ENCODE measurements at regions not wholly inside any gene's neighbourhood (a gene's known extent, or its start where the extent isn't known, plus 50 kb on each side); places are given as distances from the start of the nearest gene placed in this dataset.

DNA sequence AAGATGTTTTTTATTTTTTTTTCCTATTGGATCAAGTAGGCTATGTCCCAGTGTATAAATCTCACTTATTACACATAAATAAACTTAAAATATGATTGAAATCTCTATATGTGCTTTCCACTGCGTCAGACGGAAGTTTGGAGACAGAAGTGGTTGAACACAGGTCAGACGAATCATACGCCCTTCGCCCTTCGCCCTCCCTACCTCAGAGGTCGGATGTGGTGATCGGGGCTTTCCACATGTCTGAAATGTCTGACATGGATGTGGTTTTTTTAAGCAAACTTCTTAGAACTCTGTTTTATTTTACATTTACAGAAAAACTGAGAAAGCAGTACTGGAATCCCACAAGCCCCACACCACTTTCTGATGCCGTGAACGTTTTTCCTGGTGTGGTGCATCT is 344.4 kb downstream of the THBS2 start:
- H3K4me1 ChIP-seq = peaks cover 13 to 23% (median 16%) of the 10 kb centered on the region in 4 donors
- DNase-seq = no peak
- TF ChIP-seq EP300 (IDR thresholded peaks at IDR 0.05) (no peak), POLR2AphosphoS5 (IDR thresholded peaks at IDR 0.05) (no peak), POLR2A (IDR thresholded peaks at IDR 0.05) (no peak)
- TF ChIP-seq, protein P1, sequence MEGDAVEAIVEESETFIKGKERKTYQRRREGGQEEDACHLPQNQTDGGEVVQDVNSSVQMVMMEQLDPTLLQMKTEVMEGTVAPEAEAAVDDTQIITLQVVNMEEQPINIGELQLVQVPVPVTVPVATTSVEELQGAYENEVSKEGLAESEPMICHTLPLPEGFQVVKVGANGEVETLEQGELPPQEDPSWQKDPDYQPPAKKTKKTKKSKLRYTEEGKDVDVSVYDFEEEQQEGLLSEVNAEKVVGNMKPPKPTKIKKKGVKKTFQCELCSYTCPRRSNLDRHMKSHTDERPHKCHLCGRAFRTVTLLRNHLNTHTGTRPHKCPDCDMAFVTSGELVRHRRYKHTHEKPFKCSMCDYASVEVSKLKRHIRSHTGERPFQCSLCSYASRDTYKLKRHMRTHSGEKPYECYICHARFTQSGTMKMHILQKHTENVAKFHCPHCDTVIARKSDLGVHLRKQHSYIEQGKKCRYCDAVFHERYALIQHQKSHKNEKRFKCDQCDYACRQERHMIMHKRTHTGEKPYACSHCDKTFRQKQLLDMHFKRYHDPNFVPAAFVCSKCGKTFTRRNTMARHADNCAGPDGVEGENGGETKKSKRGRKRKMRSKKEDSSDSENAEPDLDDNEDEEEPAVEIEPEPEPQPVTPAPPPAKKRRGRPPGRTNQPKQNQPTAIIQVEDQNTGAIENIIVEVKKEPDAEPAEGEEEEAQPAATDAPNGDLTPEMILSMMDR (IDR thresholded peaks at IDR 0.05) = no peak
- H3K27ac ChIP-seq = peak overlapping the region in 2 of 5 donors; percentile 20 to 21
- H3K36me3 ChIP-seq = no peaks in the 10 kb centered on the region
- H3K9me3 ChIP-seq = peaks cover 0 to 7% (median 0%) of the 10 kb centered on the region in 4 donors
- WGBS, 5 donors = 79 to 92% (median 87%) methylated on average over 10 of the region's 10 CpGs
- no peaks in the 10 kb centered on the region for H3K27me3 ChIP-seq
- no peak overlapping the region for H3K4me3 ChIP-seq
- intact Hi-C loops (cut with DNase I; ENCODE audit: low total_unique reads) = no loop called here

DNA sequence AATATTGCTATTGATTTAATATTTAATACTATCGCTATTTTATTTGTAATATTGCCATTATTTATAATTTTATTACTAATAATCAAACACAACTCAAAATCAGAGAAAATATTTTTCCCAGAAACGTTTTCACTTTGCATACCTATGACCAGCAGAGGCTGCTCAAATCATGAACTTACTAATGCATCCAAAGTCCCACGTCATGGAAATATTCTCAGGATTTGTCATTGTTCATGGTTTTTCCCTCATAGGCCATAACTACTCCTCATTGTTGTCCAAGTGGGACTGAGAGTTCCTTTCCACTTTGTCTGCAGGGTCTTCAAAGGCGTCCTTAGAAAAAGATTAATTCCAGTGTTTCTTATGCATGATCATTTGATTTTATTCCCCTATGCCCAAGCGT is 344.8 kb downstream of the THBS2 start:
- H3K27ac ChIP-seq = peak overlapping the region in 1 of 5 donors; percentile 20
- peaks cover 9 to 23% (median 15%) of the 10 kb centered on the region in 4 donors for H3K4me1 ChIP-seq
- no peaks in the 10 kb centered on the region for H3K27me3 ChIP-seq
- H3K9me3 ChIP-seq = peaks cover 0 to 7% (median 0%) of the 10 kb centered on the region in 4 donors
- WGBS, 5 donors = 59 to 64% (median 60%) methylated on average over 5 of the region's 5 CpGs
- DNase-seq = peak in 1 of 2 donors; percentile 73
- TF ChIP-seq POLR2A (IDR thresholded peaks at IDR 0.05) (no peak), EP300 (IDR thresholded peaks at IDR 0.05) (no peak), POLR2AphosphoS5 (IDR thresholded peaks at IDR 0.05) (no peak)
- TF ChIP-seq, protein P1 (IDR thresholded peaks at IDR 0.05) = no peak
- H3K4me3 ChIP-seq = no peak overlapping the region
- no peaks in the 10 kb centered on the region for H3K36me3 ChIP-seq
- intact Hi-C loops (cut with DNase I; ENCODE audit: low total_unique reads) = no loop called here

DNA sequence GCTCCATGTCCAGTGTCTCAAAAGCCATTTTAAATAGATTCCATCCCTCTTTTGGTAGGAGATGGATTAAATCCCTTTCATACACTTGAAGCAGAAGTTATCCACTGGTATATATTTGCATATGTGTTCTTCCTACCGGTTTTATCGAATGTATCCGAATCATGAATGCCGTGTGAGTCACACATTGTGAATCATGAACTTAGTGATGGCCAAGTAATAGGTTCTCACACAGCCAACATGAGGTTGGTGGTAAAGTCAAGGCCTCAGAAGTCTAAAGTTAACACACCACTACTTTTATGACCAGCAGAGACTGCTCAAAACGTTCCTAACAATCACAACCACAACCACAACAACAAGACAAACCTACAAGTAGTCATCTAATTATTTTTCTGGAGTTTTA is 345.5 kb downstream of the THBS2 start:
- intact Hi-C loops (cut with DNase I; ENCODE audit: low total_unique reads) = no loop called here

DNA sequence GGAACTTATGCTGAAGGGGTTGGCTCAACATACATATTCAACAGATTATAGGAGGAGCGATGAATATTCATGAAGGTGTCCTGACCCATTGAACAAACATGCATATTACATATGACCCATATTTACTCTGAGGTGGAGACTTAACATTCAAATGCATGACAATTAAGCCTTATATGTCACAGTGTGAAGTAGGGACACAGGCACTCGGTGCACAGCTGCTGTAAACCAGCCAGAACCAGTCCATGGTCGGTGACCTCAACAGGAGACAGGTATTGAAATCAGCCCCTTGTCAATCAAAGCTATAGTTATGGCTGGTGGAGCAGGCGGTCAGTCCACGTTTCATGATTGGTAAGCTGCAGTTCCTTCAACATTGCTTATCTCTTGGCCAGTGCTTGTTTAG is 347.3 kb downstream of the THBS2 start:
- 24 to 45% (median 30%) methylated on average over 5 of the region's 5 CpGs for WGBS, 5 donors
- intact Hi-C loops (cut with DNase I; ENCODE audit: low total_unique reads) = no loop called here
- DNase-seq = peak; percentile 75 to 87

More for the DNA sequence above, 345.5 kb downstream of the THBS2 start:
- peaks cover 0 to 7% (median 0%) of the 10 kb centered on the region in 4 donors for H3K9me3 ChIP-seq
- H3K27me3 ChIP-seq = no peaks in the 10 kb centered on the region
- TF ChIP-seq, protein P1 (IDR thresholded peaks at IDR 0.05) = no peak
- TF ChIP-seq POLR2AphosphoS5 (IDR thresholded peaks at IDR 0.05) = peak in 2 of 3 donors; percentile 37 to 59
- DNase-seq = no peak
- no peaks in the 10 kb centered on the region for H3K36me3 ChIP-seq
- 35 to 73% (median 37%) methylated on average over 5 of the region's 5 CpGs for WGBS, 5 donors
- no peak overlapping the region for H3K4me3 ChIP-seq
- H3K27ac ChIP-seq = peak overlapping the region; percentile 20 to 83 (median 50)
- H3K4me1 ChIP-seq = peaks cover 4 to 23% (median 13%) of the 10 kb centered on the region in 4 donors

More for the DNA sequence above, 347.3 kb downstream of the THBS2 start:
- Histone ChIP-seq H3K27me3 (no peaks in the 10 kb centered on the region), H3K4me3 (no peak overlapping the region), H3K9me3 (peaks cover 0 to 7% (median 0%) of the 10 kb centered on the region in 4 donors), H3K36me3 (no peaks in the 10 kb centered on the region), H3K4me1 (peaks cover 0 to 19% (median 6%) of the 10 kb centered on the region in 4 donors), H3K27ac (peak overlapping the region; percentile 53 to 83 (median 69))
- no peak for TF ChIP-seq POLR2A (IDR thresholded peaks at IDR 0.05)
- peak in 2 of 3 donors; percentile 70 to 71 for TF ChIP-seq POLR2AphosphoS5 (IDR thresholded peaks at IDR 0.05)
- TF ChIP-seq, protein P1 (IDR thresholded peaks at IDR 0.05) = no peak

Data from stomach (tissue), 8 donors.